ENCODE measurements at regions not wholly inside any gene's neighbourhood (a gene's known extent, or its start where the extent isn't known, plus 50 kb on each side); places are given as distances from the start of the nearest gene placed in this dataset.
A peak's percentile ranks its signal among the peaks of the same experiment; 100 is the strongest.
"Not testable (repeated sequence)": the region's sequence is repeated elsewhere in the genome, so short reads cannot be mapped to it uniquely, and the experiment has no call there.

- Histone ChIP-seq H3K27me3 (ENCODE audit: control insufficient read depth in 1 of 2, insufficient read depth in 2 of 2, low read length in 2 of 2) (no peaks in the 10 kb centered on the region), H3K36me3 (ENCODE audit: control insufficient read depth in 1 of 2, insufficient read depth in 2 of 2, low read length in 2 of 2) (no peaks in the 10 kb centered on the region), H3K4me3 (ENCODE audit: low read depth in 1 of 2, low read length in 2 of 2) (no peak overlapping the region), H3K4me1 (ENCODE audit: control insufficient read depth in 1 of 2, insufficient read depth in 2 of 2, low read length in 2 of 2) (no peaks in the 10 kb centered on the region), H3K9me3 (ENCODE audit: control insufficient read depth in 1 of 2, low read length in 2 of 2) (no peaks in the 10 kb centered on the region), H3K9ac (ENCODE audit: low read depth in 1 of 2, low read length in 2 of 2) (no peak overlapping the region), H3K27ac (ENCODE audit: low read depth, low read length) (no peak overlapping the region)
Observed at GRCh38 chr5:108696951-108697715, 50.6 kb upstream of the FER start.

DNA sequence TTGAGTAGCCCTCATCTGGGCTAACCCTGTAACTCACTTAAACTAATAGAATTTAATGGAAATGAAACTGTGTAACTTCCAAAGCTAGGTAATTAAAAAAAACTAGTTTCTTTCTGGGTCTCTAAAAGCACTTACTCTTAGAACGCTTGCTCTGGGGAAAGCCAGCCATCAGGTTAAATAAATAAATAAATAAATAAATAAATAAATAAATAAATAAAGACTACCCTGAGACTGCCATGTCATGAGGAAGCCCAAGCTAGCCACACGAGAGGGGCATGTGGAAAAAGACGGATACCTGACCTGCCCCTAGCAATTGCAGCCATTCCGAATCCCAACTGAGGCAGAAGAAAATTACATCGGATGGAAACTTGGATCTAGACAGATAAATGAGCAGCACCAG, 51.3 kb upstream of the FER start:
- Histone ChIP-seq H3K4me1 (ENCODE audit: control insufficient read depth in 1 of 2, insufficient read depth in 2 of 2, low read length in 2 of 2) (no peaks in the 10 kb centered on the region), H3K36me3 (ENCODE audit: control insufficient read depth in 1 of 2, insufficient read depth in 2 of 2, low read length in 2 of 2) (no peaks in the 10 kb centered on the region), H3K9ac (ENCODE audit: low read depth in 1 of 2, low read length in 2 of 2) (no peak overlapping the region), H3K27me3 (ENCODE audit: control insufficient read depth in 1 of 2, insufficient read depth in 2 of 2, low read length in 2 of 2) (no peaks in the 10 kb centered on the region), H3K27ac (ENCODE audit: low read depth, low read length) (no peak overlapping the region), H3K9me3 (ENCODE audit: control insufficient read depth in 1 of 2, low read length in 2 of 2) (no peaks in the 10 kb centered on the region), H3K4me3 (ENCODE audit: low read depth in 1 of 2, low read length in 2 of 2) (no peak overlapping the region)

DNA sequence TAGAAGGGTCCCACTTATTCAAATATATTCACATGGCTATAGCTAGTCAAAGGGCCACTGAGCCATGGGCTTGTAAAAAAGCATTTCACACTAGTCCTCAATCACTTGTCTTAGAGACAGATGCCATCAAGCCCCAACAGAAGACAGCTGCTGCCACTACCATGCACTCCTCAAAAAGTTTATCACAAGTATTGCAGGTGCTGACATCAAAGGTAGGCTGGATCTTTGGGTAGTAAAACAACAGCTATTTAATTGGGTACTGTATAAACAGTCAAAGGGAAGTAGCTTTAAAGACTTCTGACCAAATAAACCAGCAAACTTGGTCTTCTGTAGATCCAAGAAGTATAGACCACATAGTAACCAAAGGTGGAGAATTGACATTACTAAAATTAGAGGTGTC, 59.2 kb upstream of the FER start:
- Histone ChIP-seq H3K36me3 (ENCODE audit: control insufficient read depth in 1 of 2, insufficient read depth in 2 of 2, low read length in 2 of 2) (no peaks in the 10 kb centered on the region), H3K9me3 (ENCODE audit: control insufficient read depth in 1 of 2, low read length in 2 of 2) (no peaks in the 10 kb centered on the region), H3K4me3 (ENCODE audit: low read depth in 1 of 2, low read length in 2 of 2) (no peak overlapping the region), H3K27me3 (ENCODE audit: control insufficient read depth in 1 of 2, insufficient read depth in 2 of 2, low read length in 2 of 2) (no peaks in the 10 kb centered on the region), H3K4me1 (ENCODE audit: control insufficient read depth in 1 of 2, insufficient read depth in 2 of 2, low read length in 2 of 2) (no peaks in the 10 kb centered on the region), H3K27ac (ENCODE audit: low read depth, low read length) (no peak overlapping the region), H3K9ac (ENCODE audit: low read depth in 1 of 2, low read length in 2 of 2) (no peak overlapping the region)

DNA sequence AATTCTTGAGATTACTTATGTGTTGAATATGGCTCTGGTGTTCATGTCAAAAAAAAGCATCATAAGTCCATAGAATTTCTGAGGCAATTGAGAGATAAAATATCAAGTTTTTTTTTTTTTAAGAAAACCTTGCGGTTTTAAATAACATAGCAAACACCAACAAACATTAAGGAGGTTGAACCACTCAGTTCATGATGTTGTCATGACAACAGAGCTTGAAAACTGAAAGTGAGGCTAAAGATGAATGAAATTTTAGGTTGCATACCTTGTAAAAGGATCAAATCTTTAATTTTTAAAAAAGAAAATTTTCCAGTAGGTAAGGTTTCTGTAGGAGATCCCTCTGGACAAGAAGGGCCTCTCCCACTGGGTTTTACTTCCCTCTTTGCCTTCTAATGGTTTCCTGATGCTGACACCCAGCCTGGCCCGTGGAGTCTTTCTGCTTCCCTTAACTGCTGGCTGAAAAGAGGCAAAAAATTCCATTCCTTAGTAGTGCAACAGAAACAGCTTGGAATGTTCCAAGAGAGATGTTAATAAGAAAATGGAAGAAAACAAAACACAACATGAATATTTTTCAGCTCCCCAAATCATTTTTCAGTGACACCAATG, 60.0 kb upstream of the FER start:
- no peak overlapping the region for H3K4me3 ChIP-seq (ENCODE audit: low read depth in 1 of 2, low read length in 2 of 2)
- no peak overlapping the region for H3K27ac ChIP-seq (ENCODE audit: low read depth, low read length)
- H3K9me3 ChIP-seq (ENCODE audit: control insufficient read depth in 1 of 2, low read length in 2 of 2): no peaks in the 10 kb centered on the region
- no peaks in the 10 kb centered on the region for H3K27me3 ChIP-seq (ENCODE audit: control insufficient read depth in 1 of 2, insufficient read depth in 2 of 2, low read length in 2 of 2)
- no peak overlapping the region for H3K9ac ChIP-seq (ENCODE audit: low read depth in 1 of 2, low read length in 2 of 2)
- H3K36me3 ChIP-seq (ENCODE audit: control insufficient read depth in 1 of 2, insufficient read depth in 2 of 2, low read length in 2 of 2): no peaks in the 10 kb centered on the region
- H3K4me1 ChIP-seq (ENCODE audit: control insufficient read depth in 1 of 2, insufficient read depth in 2 of 2, low read length in 2 of 2): no peaks in the 10 kb centered on the region

- H3K36me3 ChIP-seq (ENCODE audit: control insufficient read depth in 1 of 2, insufficient read depth in 2 of 2, low read length in 2 of 2): no peaks in the 10 kb centered on the region
- no peaks in the 10 kb centered on the region for H3K27me3 ChIP-seq (ENCODE audit: control insufficient read depth in 1 of 2, insufficient read depth in 2 of 2, low read length in 2 of 2)
- no peaks in the 10 kb centered on the region for H3K9me3 ChIP-seq (ENCODE audit: control insufficient read depth in 1 of 2, low read length in 2 of 2)
- H3K27ac ChIP-seq (ENCODE audit: low read depth, low read length): no peak overlapping the region
- no peaks in the 10 kb centered on the region for H3K4me1 ChIP-seq (ENCODE audit: control insufficient read depth in 1 of 2, insufficient read depth in 2 of 2, low read length in 2 of 2)
- H3K9ac ChIP-seq (ENCODE audit: low read depth in 1 of 2, low read length in 2 of 2): no peak overlapping the region
- no peak overlapping the region for H3K4me3 ChIP-seq (ENCODE audit: low read depth in 1 of 2, low read length in 2 of 2)
Observed at GRCh38 chr5:108686676-108687075, 61.0 kb upstream of the FER start.

DNA sequence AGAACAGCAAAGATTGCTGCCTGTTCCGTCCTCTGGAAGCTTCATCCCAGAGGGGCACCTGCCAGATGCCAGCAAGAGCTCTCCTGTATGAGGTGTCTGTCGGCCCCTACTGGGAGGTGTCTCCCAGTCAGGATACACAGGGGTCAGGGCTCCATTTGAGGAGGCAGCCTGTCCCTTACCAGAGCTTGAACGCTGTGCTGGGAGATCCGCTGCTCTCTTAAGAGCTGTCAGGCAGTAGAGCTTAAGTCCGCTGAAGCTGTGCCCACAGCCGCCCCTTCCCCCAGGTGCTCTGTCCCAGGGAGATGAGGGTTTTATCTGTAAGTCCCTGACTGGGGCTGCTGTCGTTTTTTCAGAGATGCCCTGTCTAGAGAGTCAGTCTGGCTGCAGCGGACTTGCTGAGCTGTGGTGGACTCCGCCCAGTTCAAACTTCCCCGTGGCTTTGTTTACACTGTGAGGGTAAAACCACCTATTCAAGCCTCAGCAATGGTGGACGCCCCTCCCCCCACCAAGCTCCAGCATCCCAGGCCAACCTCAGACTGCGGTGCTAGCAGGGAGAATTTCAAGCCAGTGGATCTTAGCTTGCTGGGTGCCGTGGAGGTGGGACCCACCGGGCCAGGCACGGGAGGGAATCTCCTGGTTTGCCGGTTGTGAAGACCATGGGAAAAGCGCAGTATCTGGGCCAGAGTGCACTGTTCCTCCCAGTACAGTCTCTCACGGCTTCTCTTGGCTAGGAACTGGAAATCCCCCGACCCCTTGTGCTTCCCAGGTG, 62.1 kb upstream of the FER start:
- not testable (repeated sequence) for H3K36me3 ChIP-seq (ENCODE audit: control insufficient read depth in 1 of 2, insufficient read depth in 2 of 2, low read length in 2 of 2); H3K27me3 ChIP-seq (ENCODE audit: control insufficient read depth in 1 of 2, insufficient read depth in 2 of 2, low read length in 2 of 2); H3K9me3 ChIP-seq (ENCODE audit: control insufficient read depth in 1 of 2, low read length in 2 of 2); H3K27ac ChIP-seq (ENCODE audit: low read depth, low read length); H3K4me1 ChIP-seq (ENCODE audit: control insufficient read depth in 1 of 2, insufficient read depth in 2 of 2, low read length in 2 of 2); H3K9ac ChIP-seq (ENCODE audit: low read depth in 1 of 2, low read length in 2 of 2)
- peak overlapping the region in 1 of 2 donors; percentile 51 for H3K4me3 ChIP-seq (ENCODE audit: low read depth in 1 of 2, low read length in 2 of 2)

- Histone ChIP-seq H3K4me1 (ENCODE audit: control insufficient read depth in 1 of 2, insufficient read depth in 2 of 2, low read length in 2 of 2) (no peaks in the 10 kb centered on the region), H3K27me3 (ENCODE audit: control insufficient read depth in 1 of 2, insufficient read depth in 2 of 2, low read length in 2 of 2) (no peaks in the 10 kb centered on the region), H3K4me3 (ENCODE audit: low read depth in 1 of 2, low read length in 2 of 2) (no peak overlapping the region), H3K9ac (ENCODE audit: low read depth in 1 of 2, low read length in 2 of 2) (no peak overlapping the region), H3K9me3 (ENCODE audit: control insufficient read depth in 1 of 2, low read length in 2 of 2) (no peaks in the 10 kb centered on the region), H3K36me3 (ENCODE audit: control insufficient read depth in 1 of 2, insufficient read depth in 2 of 2, low read length in 2 of 2) (no peaks in the 10 kb centered on the region), H3K27ac (ENCODE audit: low read depth, low read length) (no peak overlapping the region)
Observed at GRCh38 chr5:108681079-108681921, 66.4 kb upstream of the FER start.

DNA sequence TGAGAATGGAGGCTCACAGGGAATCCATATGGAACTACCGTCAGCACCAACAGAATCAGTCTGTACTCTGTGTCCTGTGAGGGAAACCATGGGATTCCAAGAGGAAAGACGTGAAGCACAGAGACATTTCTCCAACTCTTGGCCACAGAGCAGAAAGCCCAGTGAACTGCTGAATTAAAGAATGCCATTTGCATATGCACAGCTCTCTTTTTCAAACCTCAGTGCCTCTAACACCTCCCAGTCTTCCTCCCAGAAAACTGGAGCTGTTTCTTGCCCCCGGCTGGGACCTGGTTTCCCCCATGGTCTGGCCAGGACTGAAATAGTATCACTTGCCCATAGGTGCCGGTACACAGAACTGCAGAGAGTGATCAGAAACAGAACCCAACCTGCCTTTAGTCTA, 69.6 kb upstream of the FER start:
- no peaks in the 10 kb centered on the region for H3K27me3 ChIP-seq (ENCODE audit: control insufficient read depth in 1 of 2, insufficient read depth in 2 of 2, low read length in 2 of 2)
- H3K27ac ChIP-seq (ENCODE audit: low read depth, low read length): no peak overlapping the region
- no peak overlapping the region for H3K4me3 ChIP-seq (ENCODE audit: low read depth in 1 of 2, low read length in 2 of 2)
- no peaks in the 10 kb centered on the region for H3K36me3 ChIP-seq (ENCODE audit: control insufficient read depth in 1 of 2, insufficient read depth in 2 of 2, low read length in 2 of 2)
- H3K9ac ChIP-seq (ENCODE audit: low read depth in 1 of 2, low read length in 2 of 2): no peak overlapping the region
- no peaks in the 10 kb centered on the region for H3K9me3 ChIP-seq (ENCODE audit: control insufficient read depth in 1 of 2, low read length in 2 of 2)
- no peaks in the 10 kb centered on the region for H3K4me1 ChIP-seq (ENCODE audit: control insufficient read depth in 1 of 2, insufficient read depth in 2 of 2, low read length in 2 of 2)

DNA sequence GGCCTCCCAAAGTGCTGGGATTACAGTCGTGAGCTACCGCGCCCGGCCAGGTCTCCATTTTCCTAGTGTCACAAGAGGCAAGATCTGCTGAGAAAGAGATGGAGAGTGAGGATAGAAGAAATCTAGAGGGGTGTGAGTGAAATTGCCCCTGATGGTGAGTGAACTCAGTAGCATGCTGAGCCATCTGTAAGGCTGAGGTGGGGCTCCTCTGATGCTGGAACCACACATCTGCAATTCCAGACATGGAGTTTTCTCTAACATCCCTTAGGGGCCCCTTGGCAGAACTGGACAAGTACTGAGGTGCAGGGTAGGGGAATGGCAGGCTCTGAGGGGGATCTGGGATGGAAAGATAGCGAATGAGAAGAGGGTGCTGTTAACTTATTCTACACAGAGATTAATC, 72.0 kb upstream of the FER start:
- Histone ChIP-seq H3K4me3 (ENCODE audit: low read depth in 1 of 2, low read length in 2 of 2) (no peak overlapping the region), H3K27ac (ENCODE audit: low read depth, low read length) (no peak overlapping the region), H3K36me3 (ENCODE audit: control insufficient read depth in 1 of 2, insufficient read depth in 2 of 2, low read length in 2 of 2) (no peaks in the 10 kb centered on the region), H3K9ac (ENCODE audit: low read depth in 1 of 2, low read length in 2 of 2) (no peak overlapping the region), H3K27me3 (ENCODE audit: control insufficient read depth in 1 of 2, insufficient read depth in 2 of 2, low read length in 2 of 2) (no peaks in the 10 kb centered on the region), H3K4me1 (ENCODE audit: control insufficient read depth in 1 of 2, insufficient read depth in 2 of 2, low read length in 2 of 2) (no peaks in the 10 kb centered on the region), H3K9me3 (ENCODE audit: control insufficient read depth in 1 of 2, low read length in 2 of 2) (no peaks in the 10 kb centered on the region)

- no peak overlapping the region for H3K4me3 ChIP-seq (ENCODE audit: low read depth in 1 of 2, low read length in 2 of 2)
- no peaks in the 10 kb centered on the region for H3K36me3 ChIP-seq (ENCODE audit: control insufficient read depth in 1 of 2, insufficient read depth in 2 of 2, low read length in 2 of 2)
- H3K4me1 ChIP-seq (ENCODE audit: control insufficient read depth in 1 of 2, insufficient read depth in 2 of 2, low read length in 2 of 2): no peaks in the 10 kb centered on the region
- no peak overlapping the region for H3K27ac ChIP-seq (ENCODE audit: low read depth, low read length)
- no peaks in the 10 kb centered on the region for H3K9me3 ChIP-seq (ENCODE audit: control insufficient read depth in 1 of 2, low read length in 2 of 2)
- no peak overlapping the region for H3K9ac ChIP-seq (ENCODE audit: low read depth in 1 of 2, low read length in 2 of 2)
- H3K27me3 ChIP-seq (ENCODE audit: control insufficient read depth in 1 of 2, insufficient read depth in 2 of 2, low read length in 2 of 2): no peaks in the 10 kb centered on the region
Observed at GRCh38 chr5:108672639-108673038, 75.1 kb upstream of the FER start.
